SK-N-SH treated with all-trans-retinoic acid at 6 μM for 48 hours (cell line): ENCODE measurements at regions not wholly inside any gene's neighbourhood (a gene's known extent, or its start where the extent isn't known, plus 50 kb on each side); places are given as distances from the start of the nearest gene placed in this dataset.

Source experiments
- ATAC-seq: fragments of 200-7000 bp; cut with Tn5 transposase; 3 replicates; pipeline ENCODE4 v1.9.1; 2020; ENCODE audit warnings: mild to moderate bottlenecking, moderate library complexity
- ARNTL ChIP-seq: fragments of 450-650 bp; formaldehyde crosslinking; IDR thresholded peaks from 2 replicates; pipeline ENCODE4 v1.5.0; 2020; ENCODE audit warnings: low read depth, mild to moderate bottlenecking, moderate library complexity, borderline replicate concordance
- BACH2 ChIP-seq: fragments of 250-450 bp; sonication (Bioruptor Pico); IDR thresholded peaks from 2 replicates; pipeline ENCODE4 v1.9.0; 2021; ENCODE audit warnings: mild to moderate bottlenecking, borderline replicate concordance
- CREB5 ChIP-seq: fragments of 250-450 bp; sonication (Bioruptor Pico); IDR thresholded peaks from 2 replicates; pipeline ENCODE4 v1.5.1; 2020; ENCODE audit warnings: low read depth, mild to moderate bottlenecking, moderate library complexity
- CSRNP3 ChIP-seq: fragments of 250-450 bp; sonication (Bioruptor Pico); IDR thresholded peaks from 2 replicates; pipeline ENCODE4 v1.5.1; 2021; ENCODE audit warnings: mild to moderate bottlenecking, moderate library complexity
- ESRRG ChIP-seq: fragments of 250-450 bp; sonication (Bioruptor Pico); IDR thresholded peaks from 2 replicates; pipeline ENCODE4 v1.6.1; 2021; ENCODE audit warnings: mild to moderate bottlenecking
- GLIS3 ChIP-seq: fragments of 250-450 bp; sonication (Bioruptor Pico); IDR thresholded peaks from 2 replicates; pipeline ENCODE4 v1.5.0; 2020; ENCODE audit warnings: mild to moderate bottlenecking, moderate library complexity
- ISL1 ChIP-seq: fragments of 250-450 bp; sonication (Bioruptor Pico); IDR thresholded peaks from 2 replicates; pipeline ENCODE4 v2.1.2; 2022; ENCODE audit warnings: mild to moderate bottlenecking, moderate library complexity
- OSR1 ChIP-seq: fragments of 250-450 bp; sonication (Bioruptor Pico); IDR thresholded peaks from 2 replicates; pipeline ENCODE4 v1.8.0; 2022; ENCODE audit warnings: moderate library complexity, mild to moderate bottlenecking, inconsistent platforms
- PATZ1 ChIP-seq: fragments of 250-450 bp; sonication (Bioruptor Pico); IDR thresholded peaks from 2 replicates; pipeline ENCODE4 v1.8.0; 2020; ENCODE audit warnings: mild to moderate bottlenecking, moderate library complexity, borderline replicate concordance
- PPARA ChIP-seq: fragments of 250-450 bp; sonication (Bioruptor Pico); IDR thresholded peaks from 2 replicates; pipeline ENCODE4 v1.5.0; 2020; ENCODE audit warnings: mild to moderate bottlenecking, borderline replicate concordance
- RARB ChIP-seq: fragments of 250-450 bp; sonication (Bioruptor Pico); IDR thresholded peaks from 2 replicates; pipeline ENCODE4 v1.8.0; 2021; ENCODE audit warnings: mild to moderate bottlenecking, moderate library complexity
- SNAI2 ChIP-seq: fragments of 250-450 bp; sonication (Bioruptor Pico); IDR thresholded peaks from 2 replicates; pipeline ENCODE4 v1.5.0; 2020; ENCODE audit warnings: mild to moderate bottlenecking, moderate library complexity
- TCF4 ChIP-seq: fragments of 250-450 bp; sonication (Bioruptor Pico); IDR thresholded peaks from 2 replicates; pipeline ENCODE4 v1.8.0; 2021; ENCODE audit warnings: mild to moderate bottlenecking, moderate library complexity, borderline replicate concordance
- TOX ChIP-seq: fragments of 250-450 bp; sonication (Bioruptor Pico); IDR thresholded peaks from 2 replicates; pipeline ENCODE4 v1.8.0; 2021; ENCODE audit warnings: mild to moderate bottlenecking, moderate library complexity, borderline replicate concordance
- TSHZ2 ChIP-seq: fragments of 250-450 bp; sonication (Bioruptor Pico); IDR thresholded peaks from 2 replicates; pipeline ENCODE4 v1.5.0; 2020; ENCODE audit warnings: mild to moderate bottlenecking, moderate library complexity
- ZC3H10 ChIP-seq: fragments of 250-450 bp; sonication (Bioruptor Pico); IDR thresholded peaks from 2 replicates; pipeline ENCODE4 v1.5.1; 2021; ENCODE audit warnings: mild to moderate bottlenecking, moderate library complexity
- ZFP3 ChIP-seq: fragments of 250-450 bp; sonication (Bioruptor Pico); IDR thresholded peaks from 2 replicates; pipeline ENCODE4 v1.5.0; 2020; ENCODE audit warnings: mild to moderate bottlenecking, moderate library complexity
- ZFP30 ChIP-seq: fragments of 450-650 bp; formaldehyde crosslinking; IDR thresholded peaks from 2 replicates; pipeline ENCODE4 v1.5.0; 2022; ENCODE audit warnings: mild to moderate bottlenecking, moderate library complexity
- ZNF565 ChIP-seq: fragments of 450-650 bp; formaldehyde crosslinking; conservative IDR thresholded peaks from 2 replicates; pipeline ENCODE4 v1.5.0; 2020; ENCODE audit warnings: low read depth, mild to moderate bottlenecking, moderate library complexity
- ZNF8 ChIP-seq: fragments of 450-650 bp; formaldehyde crosslinking; IDR thresholded peaks from 2 replicates; pipeline ENCODE4 v1.5.0; 2020; ENCODE audit warnings: mild to moderate bottlenecking, moderate library complexity

- no peak for TF ChIP-seq TSHZ2
- no peak for TF ChIP-seq PPARA
- TF ChIP-seq TOX (CRISPR knock-in tag), result no peak
- no peak for TF ChIP-seq ESRRG (CRISPR knock-in tag)
- no peak for TF ChIP-seq ZNF8 (CRISPR knock-in tag)
- no peak for TF ChIP-seq PATZ1
- TF ChIP-seq TCF4 (CRISPR knock-in tag), result no peak
- TF ChIP-seq GLIS3 (CRISPR knock-in tag), result no peak
- no peak for TF ChIP-seq ARNTL (CRISPR knock-in tag)
- no peak for TF ChIP-seq BACH2 (CRISPR knock-in tag)
- no peak for TF ChIP-seq RARB (CRISPR knock-in tag)
- TF ChIP-seq ZC3H10 (CRISPR knock-in tag), result no peak
- TF ChIP-seq ZFP30, result no peak
- no peak for TF ChIP-seq CSRNP3 (CRISPR knock-in tag)
- TF ChIP-seq OSR1 (CRISPR knock-in tag), result no peak
Measured at GRCh38 chr20:6673071-6673470, 94.4 kb upstream of the BMP2 start.

DNA sequence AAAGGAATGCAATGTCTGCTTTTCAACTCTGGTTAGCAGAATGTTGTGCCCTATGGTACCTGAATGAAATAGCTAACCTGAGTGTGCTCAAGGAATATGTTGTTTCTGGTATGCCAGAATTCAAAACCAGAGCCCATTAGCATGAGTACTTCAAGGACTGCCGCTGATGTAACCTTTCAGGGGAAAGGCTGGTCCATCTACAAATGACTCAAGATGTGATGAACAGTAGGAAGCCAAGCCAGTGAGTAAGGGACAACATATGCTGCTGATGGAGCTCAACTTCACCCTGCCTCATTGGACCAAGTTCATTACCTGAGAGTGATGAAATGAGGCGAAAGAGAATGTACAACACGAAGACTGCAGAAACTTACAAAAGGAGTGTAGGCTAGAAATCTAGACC lies 95.7 kb upstream of the BMP2 start:
- no peak for ATAC-seq
- no peak for TF ChIP-seq GLIS3 (CRISPR knock-in tag)
- TF ChIP-seq ZFP3 (CRISPR knock-in tag), result no peak
- no peak for TF ChIP-seq PATZ1
- no peak for TF ChIP-seq TOX (CRISPR knock-in tag)
- TF ChIP-seq TCF4 (CRISPR knock-in tag), result no peak
- TF ChIP-seq CSRNP3 (CRISPR knock-in tag), result no peak
- no peak for TF ChIP-seq ZC3H10 (CRISPR knock-in tag)
- TF ChIP-seq CREB5 (CRISPR knock-in tag), result no peak
- no peak for TF ChIP-seq RARB (CRISPR knock-in tag)
- TF ChIP-seq ESRRG (CRISPR knock-in tag), result no peak
- no peak for TF ChIP-seq ZNF565 (CRISPR knock-in tag)
- no peak for TF ChIP-seq ZNF8 (CRISPR knock-in tag)
- no peak for TF ChIP-seq BACH2 (CRISPR knock-in tag)

More at GRCh38 chr20:6673071-6673470, 94.4 kb upstream of the BMP2 start:
- no peak for ATAC-seq

GRCh38 chr20:6668546-6668945 lies 98.9 kb upstream of the BMP2 start:
- no peak for ATAC-seq
- TF ChIP-seq TCF4 (CRISPR knock-in tag) (no peak), BACH2 (CRISPR knock-in tag) (no peak), ZFP3 (CRISPR knock-in tag) (no peak), CREB5 (CRISPR knock-in tag) (no peak), SNAI2 (CRISPR knock-in tag) (no peak), RARB (CRISPR knock-in tag) (no peak), ISL1 (CRISPR knock-in tag) (no peak), PATZ1 (no peak), ESRRG (CRISPR knock-in tag) (no peak)
